Astrocyte (in vitro differentiated cells and primary cell): ENCODE measurements at regions not wholly inside any gene's neighbourhood (a gene's known extent, or its start where the extent isn't known, plus 50 kb on each side); places are given as distances from the start of the nearest gene placed in this dataset.

ENCODE experiments used
- EZH2 ChIP-seq: IDR thresholded peaks from 2 replicates; pipeline ENCODE4 v1.6.1; 2012; ENCODE audit warnings: mild to moderate bottlenecking, low read length, inconsistent platforms; ENCODE audit not compliant: insufficient read depth
- TF ChIP-seq, protein P1 (sequence below): IDR thresholded peaks from 2 replicates; pipeline ENCODE4 v1.5.1; 2011; ENCODE audit warnings: low read depth, mild to moderate bottlenecking, inconsistent platforms, low read length, moderate library complexity; ENCODE audit not compliant: insufficient read depth

DNA sequence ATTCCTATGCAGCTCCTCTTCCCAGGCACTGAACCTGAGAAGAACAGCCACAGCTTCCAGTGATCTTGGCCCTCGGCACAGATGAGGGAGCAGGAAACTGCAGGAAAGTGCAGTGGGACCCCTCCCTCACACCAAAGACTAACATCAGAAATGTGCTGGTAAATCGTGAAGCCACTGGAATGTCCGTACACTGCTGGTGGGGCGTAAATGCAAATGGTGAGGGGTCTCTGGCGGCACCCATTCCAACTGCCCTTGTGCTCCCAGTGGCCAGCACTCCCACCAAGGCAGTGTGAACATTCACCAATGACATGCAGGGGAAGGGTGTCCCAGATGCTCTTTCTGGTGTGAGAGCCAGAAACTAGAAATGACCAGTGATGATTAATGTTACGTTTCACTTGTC lies 574.0 kb downstream of the BRD1 start:
- TF ChIP-seq, protein P1, sequence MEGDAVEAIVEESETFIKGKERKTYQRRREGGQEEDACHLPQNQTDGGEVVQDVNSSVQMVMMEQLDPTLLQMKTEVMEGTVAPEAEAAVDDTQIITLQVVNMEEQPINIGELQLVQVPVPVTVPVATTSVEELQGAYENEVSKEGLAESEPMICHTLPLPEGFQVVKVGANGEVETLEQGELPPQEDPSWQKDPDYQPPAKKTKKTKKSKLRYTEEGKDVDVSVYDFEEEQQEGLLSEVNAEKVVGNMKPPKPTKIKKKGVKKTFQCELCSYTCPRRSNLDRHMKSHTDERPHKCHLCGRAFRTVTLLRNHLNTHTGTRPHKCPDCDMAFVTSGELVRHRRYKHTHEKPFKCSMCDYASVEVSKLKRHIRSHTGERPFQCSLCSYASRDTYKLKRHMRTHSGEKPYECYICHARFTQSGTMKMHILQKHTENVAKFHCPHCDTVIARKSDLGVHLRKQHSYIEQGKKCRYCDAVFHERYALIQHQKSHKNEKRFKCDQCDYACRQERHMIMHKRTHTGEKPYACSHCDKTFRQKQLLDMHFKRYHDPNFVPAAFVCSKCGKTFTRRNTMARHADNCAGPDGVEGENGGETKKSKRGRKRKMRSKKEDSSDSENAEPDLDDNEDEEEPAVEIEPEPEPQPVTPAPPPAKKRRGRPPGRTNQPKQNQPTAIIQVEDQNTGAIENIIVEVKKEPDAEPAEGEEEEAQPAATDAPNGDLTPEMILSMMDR = no peak
- no peak for TF ChIP-seq EZH2
